Activated CD4-positive, alpha-beta T cell treated with anti-CD3 and anti-CD28 coated beads, Interleukin-10, Interleukin-2, amounts not matched to agents 100 ng/mL and 50 ng/mL, durations not matched to agents 16 hours and 8 hours (primary cell): ENCODE measurements at regions not wholly inside any gene's neighbourhood (a gene's known extent, or its start where the extent isn't known, plus 50 kb on each side); places are given as distances from the start of the nearest gene placed in this dataset.

Source experiments
- DNase-seq: peaks from one replicate; pipeline ENCODE4 v3.0.0-alpha.2; 2020

- no peak for DNase-seq
These were observed 133.8 kb upstream of the TMC3 start for GRCh38 chr15:81507831-81508230.

GRCh38 chr15:81506936-81507335 is 132.9 kb upstream of the TMC3 start:
- DNase-seq = no peak

GRCh38 chr15:81506071-81506470 is 132.1 kb upstream of the TMC3 start:
- DNase-seq = no peak

GRCh38 chr15:81504170-81504905 is 130.3 kb upstream of the TMC3 start:
- no peak for DNase-seq

GRCh38 chr15:81502439-81502838 is 128.4 kb upstream of the TMC3 start:
- no peak for DNase-seq

GRCh38 chr15:81500081-81500480 is 126.1 kb upstream of the TMC3 start:
- no peak for DNase-seq

GRCh38 chr15:81498294-81498693 is 124.3 kb upstream of the TMC3 start:
- no peak for DNase-seq

GRCh38 chr15:81497238-81497637 is 123.2 kb upstream of the TMC3 start:
- no peak for DNase-seq

- no peak for DNase-seq
These were observed 121.9 kb upstream of the TMC3 start for GRCh38 chr15:81495780-81496467.

GRCh38 chr15:81492969-81493645 is 119.1 kb upstream of the TMC3 start:
- DNase-seq = no peak

- DNase-seq = no peak
These were observed 118.4 kb upstream of the TMC3 start for GRCh38 chr15:81492331-81492968.

GRCh38 chr15:81491414-81492096 is 117.5 kb upstream of the TMC3 start:
- DNase-seq = no peak

- no peak for DNase-seq
These were observed 111.8 kb upstream of the TMC3 start for GRCh38 chr15:81485806-81486205.

GRCh38 chr15:81484086-81484955 is 110.3 kb upstream of the TMC3 start:
- no peak for DNase-seq

GRCh38 chr15:81483496-81483895 is 109.5 kb upstream of the TMC3 start:
- DNase-seq = no peak

- no peak for DNase-seq
These were observed 107.3 kb upstream of the TMC3 start for GRCh38 chr15:81481346-81481745.

GRCh38 chr15:81480645-81481053 is 106.6 kb upstream of the TMC3 start:
- DNase-seq = peak; percentile 60

GRCh38 chr15:81478354-81478753 is 104.3 kb upstream of the TMC3 start:
- no peak for DNase-seq

- no peak for DNase-seq
These were observed 101.9 kb upstream of the TMC3 start for GRCh38 chr15:81475926-81476325.

GRCh38 chr15:81475471-81475870 is 101.5 kb upstream of the TMC3 start:
- no peak for DNase-seq

- DNase-seq = no peak
These were observed 99.9 kb upstream of the TMC3 start for GRCh38 chr15:81473946-81474345.

GRCh38 chr15:81473177-81473576 is 99.2 kb upstream of the TMC3 start:
- no peak for DNase-seq
